Kidney (tissue), 13 donors: ENCODE measurements at regions not wholly inside any gene's neighbourhood (a gene's known extent, or its start where the extent isn't known, plus 50 kb on each side); places are given as distances from the start of the nearest gene placed in this dataset.

Experiments
- DNase-seq, 5 donors: peaks; one replicate each; pipeline ENCODE4 v3.0.0-alpha.2; 2013 to 2020
- FAIRE-seq: peaks from 2 replicates; lab custom pipeline; 2012; peaks lifted over from hg19 to GRCh38; lab: Jason Lieb, UNC
- H3K27ac ChIP-seq, 2 donors: one replicate each; pipeline ENCODE4 v1.7.0; 2013; ENCODE audit warnings: low read depth in 2 of 2, low read length in 2 of 2, inconsistent platforms in 1 of 2
- H3K27me3 ChIP-seq: one replicate; pipeline ENCODE4 v1.7.1; 2013; ENCODE audit warnings: low read length, inconsistent platforms; ENCODE audit not compliant: control insufficient read depth, insufficient read depth
- H3K36me3 ChIP-seq, 3 donors: one replicate each; pipeline versions ENCODE4 v1.7.0 to v1.7.1; 2013; ENCODE audit warnings: low read length in 3 of 3, control low read depth in 1 of 3, inconsistent platforms in 1 of 3; ENCODE audit not compliant: insufficient read depth in 3 of 3, control insufficient read depth in 2 of 3
- H3K4me1 ChIP-seq, 3 donors: one replicate each; pipeline versions ENCODE4 v1.7.0 to v1.7.1; 2013; ENCODE audit warnings: low read length in 3 of 3, inconsistent platforms in 1 of 3, low read depth in 1 of 3; ENCODE audit not compliant: control insufficient read depth in 2 of 3, insufficient read depth in 2 of 3
- H3K4me3 ChIP-seq, 3 donors: one replicate each; pipeline versions ENCODE4 v1.7.0 to v1.8.1; 2013; ENCODE audit warnings: low read length in 3 of 3, control low read depth in 1 of 3, inconsistent platforms in 1 of 3
- H3K9ac ChIP-seq, 3 donors: one replicate each; pipeline versions ENCODE4 v1.7.0 to v1.7.1; 2013; ENCODE audit warnings: low read length in 3 of 3, control low read depth in 1 of 3, inconsistent platforms in 1 of 3
- H3K9me3 ChIP-seq, 3 donors: one replicate each; pipeline versions ENCODE4 v1.7.0 to v1.7.1; 2013; ENCODE audit warnings: low read length in 3 of 3, control low read depth in 1 of 3, inconsistent platforms in 1 of 3; ENCODE audit not compliant: control insufficient read depth in 2 of 3, insufficient read depth in 1 of 3
- CTCF ChIP-seq: IDR thresholded peaks from 3 replicates; pipeline ENCODE4 v1.5.1; 2012; ENCODE audit warnings: mild to moderate bottlenecking, moderate library complexity, borderline replicate concordance; ENCODE audit not compliant: insufficient read depth; ENCODE audit errors: extremely low read depth
- intact Hi-C: fragments of 100-400 bp; cut with DNase I; formaldehyde crosslinking; loops from one replicate; pipeline ENCODE4 v1.11.1; 2022
- donor health status: control.
- donor health status: control.
- donor health status: control.
- donor health status: control.
- donor health status: control.
- donor health status: DM: yes; HTN: yes; CAD: no.
- donor health status: Normal renal cell carcinoma (clear cell type).

- no peak for TF ChIP-seq CTCF
- no peak for FAIRE-seq
- no peaks in the 10 kb centered on the region for H3K36me3 ChIP-seq
- no peaks in the 10 kb centered on the region for H3K9me3 ChIP-seq
- DNase-seq = peak in 2 of 5 donors; percentile 2 to 3
- H3K27me3 ChIP-seq = no peaks in the 10 kb centered on the region
- H3K27ac ChIP-seq = no peak overlapping the region
- intact Hi-C loops = no loop called here
- no peaks in the 10 kb centered on the region for H3K4me1 ChIP-seq
- no peak overlapping the region for H3K9ac ChIP-seq
- H3K4me3 ChIP-seq = no peak overlapping the region
These were observed 56.6 kb upstream of the GDF10 start for GRCh38 chr10:47243356-47243755.

- H3K27ac ChIP-seq = no peak overlapping the region
- FAIRE-seq (no peak), DNase-seq (peak in 4 of 5 donors; percentile 9 to 86 (median 32))
- TF ChIP-seq CTCF = no peak
- intact Hi-C loops = no loop called here
- H3K36me3 ChIP-seq = no peaks in the 10 kb centered on the region
- no peak overlapping the region for H3K4me3 ChIP-seq
- H3K9me3 ChIP-seq = no peaks in the 10 kb centered on the region
- H3K9ac ChIP-seq = no peak overlapping the region
- H3K4me1 ChIP-seq = no peaks in the 10 kb centered on the region
- no peaks in the 10 kb centered on the region for H3K27me3 ChIP-seq
These were observed 56.2 kb upstream of the GDF10 start for GRCh38 chr10:47243791-47244190.

GRCh38 chr10:47244560-47245500 lies 55.2 kb upstream of the GDF10 start:
- no peaks in the 10 kb centered on the region for H3K4me1 ChIP-seq
- peak in 3 of 5 donors; percentile 12 to 36 (median 24) for DNase-seq
- no peak overlapping the region for H3K9ac ChIP-seq
- H3K27ac ChIP-seq = no peak overlapping the region
- FAIRE-seq = no peak
- H3K27me3 ChIP-seq = no peaks in the 10 kb centered on the region
- H3K9me3 ChIP-seq = no peaks in the 10 kb centered on the region
- H3K36me3 ChIP-seq = no peaks in the 10 kb centered on the region
- H3K4me3 ChIP-seq = no peak overlapping the region
- no peak for TF ChIP-seq CTCF
- intact Hi-C loops = no loop called here
